ENCODE measurements at regions not wholly inside any gene's neighbourhood (a gene's known extent, or its start where the extent isn't known, plus 50 kb on each side); places are given as distances from the start of the nearest gene placed in this dataset.

- H3K9me3 ChIP-seq (replicated peaks in 1 of 2; ENCODE audit: control insufficient read depth in 1 of 2, insufficient read depth in 1 of 2, low read length in 2 of 2), result no peaks in the 10 kb centered on the region
- no peak overlapping the region for H3K4me3 ChIP-seq (replicated peaks in 1 of 3; ENCODE audit: low read depth in 2 of 3, low read length in 3 of 3)
- H3K4me1 ChIP-seq (ENCODE audit: control insufficient read depth in 1 of 2, insufficient read depth in 2 of 2, low read length in 2 of 2), result no peaks in the 10 kb centered on the region
- H3K4me2 ChIP-seq (replicated peaks; ENCODE audit: extremely low read depth, low read length, poor library complexity, severe bottlenecking), result no peak overlapping the region
- intact Hi-C loops (cut with micrococcal nuclease), result no loop called here
- no peak overlapping the region for H3K9ac ChIP-seq (ENCODE audit: insufficient read depth, low read length, poor library complexity, severe bottlenecking)
- H3K27me3 ChIP-seq (ENCODE audit: control insufficient read depth in 2 of 2, insufficient read depth in 2 of 2, low read length in 2 of 2), result no peaks in the 10 kb centered on the region
- H3K9me3 Mint-ChIP-seq, result peaks cover 0 to 3% (median 0%) of the 10 kb centered on the region in 7 donors
- H2AFZ ChIP-seq (ENCODE audit: insufficient read depth, low read depth, low read length, poor library complexity, severe bottlenecking), result no peak overlapping the region
- no peak overlapping the region for H3K27ac ChIP-seq (ENCODE audit: low read depth in 1 of 2, low read length in 2 of 2)
- H3K4me3 Mint-ChIP-seq, result no peak overlapping the region
- no peaks in the 10 kb centered on the region for H3K27me3 Mint-ChIP-seq (ENCODE audit: low read depth in 3 of 3)
- H3K36me3 ChIP-seq (replicated peaks in 1 of 2; ENCODE audit: control insufficient read depth in 1 of 2, insufficient read depth in 2 of 2, low read length in 2 of 2), result no peaks in the 10 kb centered on the region
- DNase-seq, result no peak
- TF ChIP-seq CTCF (IDR thresholded peaks at IDR 0.05), result no peak
- no peaks in the 10 kb centered on the region for H4K20me1 ChIP-seq (ENCODE audit: insufficient read depth, low read length)
- no peaks in the 10 kb centered on the region for H3K79me2 ChIP-seq (ENCODE audit: insufficient read depth, low read length)
- H3K36me3 Mint-ChIP-seq, result no peaks in the 10 kb centered on the region
- no peak overlapping the region for H3K27ac Mint-ChIP-seq
- H3K4me1 Mint-ChIP-seq, result no peaks in the 10 kb centered on the region
These were observed 466.5 kb upstream of the BCHE start for GRCh38 chr3:166303681-166304080.

GRCh38 chr3:166302331-166302730, 465.1 kb upstream of the BCHE start:
- no peaks in the 10 kb centered on the region for H3K36me3 ChIP-seq (replicated peaks in 1 of 2; ENCODE audit: control insufficient read depth in 1 of 2, insufficient read depth in 2 of 2, low read length in 2 of 2)
- no peaks in the 10 kb centered on the region for H3K4me1 ChIP-seq (ENCODE audit: control insufficient read depth in 1 of 2, insufficient read depth in 2 of 2, low read length in 2 of 2)
- intact Hi-C loops (cut with micrococcal nuclease), result no loop called here
- H3K4me3 ChIP-seq (replicated peaks in 1 of 3; ENCODE audit: low read depth in 2 of 3, low read length in 3 of 3), result no peak overlapping the region
- no peaks in the 10 kb centered on the region for H3K36me3 Mint-ChIP-seq
- H3K9ac ChIP-seq (ENCODE audit: insufficient read depth, low read length, poor library complexity, severe bottlenecking), result no peak overlapping the region
- no peak overlapping the region for H3K4me2 ChIP-seq (replicated peaks; ENCODE audit: extremely low read depth, low read length, poor library complexity, severe bottlenecking)
- H3K27ac Mint-ChIP-seq, result no peak overlapping the region
- no peak overlapping the region for H3K4me3 Mint-ChIP-seq
- H3K4me1 Mint-ChIP-seq, result no peaks in the 10 kb centered on the region
- H3K9me3 Mint-ChIP-seq, result peaks cover 0 to 3% (median 0%) of the 10 kb centered on the region in 7 donors
- no peak overlapping the region for H3K27ac ChIP-seq (ENCODE audit: low read depth in 1 of 2, low read length in 2 of 2)
- H3K27me3 ChIP-seq (ENCODE audit: control insufficient read depth in 2 of 2, insufficient read depth in 2 of 2, low read length in 2 of 2), result no peaks in the 10 kb centered on the region
- no peaks in the 10 kb centered on the region for H4K20me1 ChIP-seq (ENCODE audit: insufficient read depth, low read length)
- no peaks in the 10 kb centered on the region for H3K79me2 ChIP-seq (ENCODE audit: insufficient read depth, low read length)
- no CpG with 5 or more reads among the region's 2 CpGs for WGBS (ENCODE audit: insufficient coverage)
- no peak for TF ChIP-seq CTCF (IDR thresholded peaks at IDR 0.05)
- H3K27me3 Mint-ChIP-seq (ENCODE audit: low read depth in 3 of 3), result no peaks in the 10 kb centered on the region
- H3K9me3 ChIP-seq (replicated peaks in 1 of 2; ENCODE audit: control insufficient read depth in 1 of 2, insufficient read depth in 1 of 2, low read length in 2 of 2), result no peaks in the 10 kb centered on the region
- no peak overlapping the region for H2AFZ ChIP-seq (ENCODE audit: insufficient read depth, low read depth, low read length, poor library complexity, severe bottlenecking)
- DNase-seq, result no peak

All from CD14-positive monocyte (primary cell).